ENCODE measurements at regions not wholly inside any gene's neighbourhood (a gene's known extent, or its start where the extent isn't known, plus 50 kb on each side); places are given as distances from the start of the nearest gene placed in this dataset.
"Not testable (repeated sequence)": the region's sequence is repeated elsewhere in the genome, so short reads cannot be mapped to it uniquely, and the experiment has no call there.

GRCh38 chrX:65451663-65452062 lies 82.9 kb downstream of the LAS1L start:
- FAIRE-seq (no peak), DNase-seq (ENCODE audit: low read depth, low spot score) (no peak)
- no peaks in the 10 kb centered on the region for H3K36me3 ChIP-seq (ENCODE audit: control insufficient read depth in 2 of 2, extremely low read depth in 1 of 2, insufficient read depth in 2 of 2, low read length in 2 of 2)
- no peaks in the 10 kb centered on the region for H3K27me3 ChIP-seq (ENCODE audit: control insufficient read depth, extremely low read depth, insufficient read depth, low read length)
- H3K9ac ChIP-seq (ENCODE audit: control insufficient read depth, extremely low read depth, insufficient read depth, low read length): no peak overlapping the region
- no peaks in the 10 kb centered on the region for H4K20me1 ChIP-seq (ENCODE audit: control insufficient read depth, extremely low read depth, insufficient read depth, low read length)
- no peaks in the 10 kb centered on the region for H3K4me1 ChIP-seq (ENCODE audit: control insufficient read depth, extremely low read depth, insufficient read depth, low read length)
- no peak overlapping the region for H3K27ac ChIP-seq (ENCODE audit: control insufficient read depth, insufficient read depth, low read length)
- no peak overlapping the region for H3K4me3 ChIP-seq (ENCODE audit: control insufficient read depth in 2 of 3, extremely low read depth in 1 of 3, insufficient read depth in 2 of 3, low read depth in 1 of 3, low read length in 3 of 3)
- H2AFZ ChIP-seq (ENCODE audit: control insufficient read depth, low read length): no peak overlapping the region
- H3K9me3 ChIP-seq (ENCODE audit: control insufficient read depth, low read depth, low read length): no peaks in the 10 kb centered on the region
- dilution Hi-C loops (cut with MboI; ENCODE audit: extremely low pct_ligation_motif_present, low sequenced_read_pairs): no loop called here
- peak; percentile 17 to 60 (median 32) for TF ChIP-seq CTCF (optimal IDR thresholded peaks at IDR 0.05 in 1 of 3, IDR thresholded peaks at IDR 0.05 in 1 of 3, conservative IDR thresholded peaks at IDR 0.05 in 1 of 3; ENCODE audit: extremely low read depth in 1 of 3, insufficient read depth in 2 of 3, low read length in 3 of 3)
- TF ChIP-seq EZH2 (IDR thresholded peaks at IDR 0.05; ENCODE audit: low read length): no peak
- H3K79me2 ChIP-seq (ENCODE audit: control insufficient read depth, insufficient read depth, low read length): no peaks in the 10 kb centered on the region
- H3K4me2 ChIP-seq (ENCODE audit: control insufficient read depth, extremely low read depth, insufficient read depth, low read depth, low read length): no peak overlapping the region
- H3K9me1 ChIP-seq (ENCODE audit: control insufficient read depth, extremely low read depth, insufficient read depth, low read length): no peaks in the 10 kb centered on the region

- no peaks in the 10 kb centered on the region for H3K9me3 ChIP-seq (ENCODE audit: control insufficient read depth, low read depth, low read length)
- H3K4me3 ChIP-seq (ENCODE audit: control insufficient read depth in 2 of 3, extremely low read depth in 1 of 3, insufficient read depth in 2 of 3, low read depth in 1 of 3, low read length in 3 of 3): no peak overlapping the region
- no peaks in the 10 kb centered on the region for H4K20me1 ChIP-seq (ENCODE audit: control insufficient read depth, extremely low read depth, insufficient read depth, low read length)
- FAIRE-seq: no peak
- TF ChIP-seq EZH2 (IDR thresholded peaks at IDR 0.05; ENCODE audit: low read length) (no peak), CTCF (optimal IDR thresholded peaks at IDR 0.05 in 1 of 3, IDR thresholded peaks at IDR 0.05 in 1 of 3, conservative IDR thresholded peaks at IDR 0.05 in 1 of 3; ENCODE audit: extremely low read depth in 1 of 3, insufficient read depth in 2 of 3, low read length in 3 of 3) (no peak)
- no peaks in the 10 kb centered on the region for H3K27me3 ChIP-seq (ENCODE audit: control insufficient read depth, extremely low read depth, insufficient read depth, low read length)
- no peaks in the 10 kb centered on the region for H3K4me1 ChIP-seq (ENCODE audit: control insufficient read depth, extremely low read depth, insufficient read depth, low read length)
- H3K4me2 ChIP-seq (ENCODE audit: control insufficient read depth, extremely low read depth, insufficient read depth, low read depth, low read length): no peak overlapping the region
- no peak for DNase-seq (ENCODE audit: low read depth, low spot score)
- H3K36me3 ChIP-seq (ENCODE audit: control insufficient read depth in 2 of 2, extremely low read depth in 1 of 2, insufficient read depth in 2 of 2, low read length in 2 of 2): no peaks in the 10 kb centered on the region
- H3K9me1 ChIP-seq (ENCODE audit: control insufficient read depth, extremely low read depth, insufficient read depth, low read length): no peaks in the 10 kb centered on the region
- dilution Hi-C loops (cut with MboI; ENCODE audit: extremely low pct_ligation_motif_present, low sequenced_read_pairs): no loop called here
- no peaks in the 10 kb centered on the region for H3K79me2 ChIP-seq (ENCODE audit: control insufficient read depth, insufficient read depth, low read length)
- no peak overlapping the region for H3K9ac ChIP-seq (ENCODE audit: control insufficient read depth, extremely low read depth, insufficient read depth, low read length)
- no peak overlapping the region for H3K27ac ChIP-seq (ENCODE audit: control insufficient read depth, insufficient read depth, low read length)
- no peak overlapping the region for H2AFZ ChIP-seq (ENCODE audit: control insufficient read depth, low read length)
These were observed 114.4 kb downstream of the LAS1L start for GRCh38 chrX:65420154-65420553.

- H3K27me3 ChIP-seq (ENCODE audit: control insufficient read depth, extremely low read depth, insufficient read depth, low read length); FAIRE-seq; H4K20me1 ChIP-seq (ENCODE audit: control insufficient read depth, extremely low read depth, insufficient read depth, low read length); H3K4me2 ChIP-seq (ENCODE audit: control insufficient read depth, extremely low read depth, insufficient read depth, low read depth, low read length); H3K27ac ChIP-seq (ENCODE audit: control insufficient read depth, insufficient read depth, low read length); H2AFZ ChIP-seq (ENCODE audit: control insufficient read depth, low read length); H3K4me1 ChIP-seq (ENCODE audit: control insufficient read depth, extremely low read depth, insufficient read depth, low read length); H3K9me1 ChIP-seq (ENCODE audit: control insufficient read depth, extremely low read depth, insufficient read depth, low read length); H3K79me2 ChIP-seq (ENCODE audit: control insufficient read depth, insufficient read depth, low read length); H3K9me3 ChIP-seq (ENCODE audit: control insufficient read depth, low read depth, low read length); DNase-seq (ENCODE audit: low read depth, low spot score); H3K36me3 ChIP-seq (ENCODE audit: control insufficient read depth in 2 of 2, extremely low read depth in 1 of 2, insufficient read depth in 2 of 2, low read length in 2 of 2); dilution Hi-C loops (cut with MboI; ENCODE audit: extremely low pct_ligation_motif_present, low sequenced_read_pairs); H3K9ac ChIP-seq (ENCODE audit: control insufficient read depth, extremely low read depth, insufficient read depth, low read length); H3K4me3 ChIP-seq (ENCODE audit: control insufficient read depth in 2 of 3, extremely low read depth in 1 of 3, insufficient read depth in 2 of 3, low read depth in 1 of 3, low read length in 3 of 3): not testable (repeated sequence)
These were observed 126.9 kb downstream of the LAS1L start for GRCh38 chrX:65407662-65408061.
